Spleen (tissue), 11 donors: ENCODE measurements at regions not wholly inside any gene's neighbourhood (a gene's known extent, or its start where the extent isn't known, plus 50 kb on each side); places are given as distances from the start of the nearest gene placed in this dataset.

ENCODE experiments used
- DNase-seq: peaks from one replicate; pipeline ENCODE4 v3.0.0-alpha.2; 2020
- H3K27ac ChIP-seq, 8 donors: fragments of 200-600 bp; sonication (generic) in 7 of 8; 1 replicate in 4 of 8; 2 replicates in 4 of 8; pipeline versions ENCODE4 v1.5.0 to v1.8.0; 2016 to 2021; ENCODE audit warnings: inconsistent platforms in 4 of 8, mild to moderate bottlenecking in 4 of 8, moderate library complexity in 1 of 8
- H3K27me3 ChIP-seq, 7 donors: fragments of 200-600 bp; sonication (generic) in 6 of 7; replicated peaks in 1 of 7; 1 replicate in 4 of 7; 2 replicates in 3 of 7; pipeline versions ENCODE4 v1.5.0 to v1.8.0; 2016 to 2021; ENCODE audit warnings: inconsistent platforms in 3 of 7, mild to moderate bottlenecking in 1 of 7
- H3K36me3 ChIP-seq, 6 donors: fragments of 200-600 bp; sonication (generic) in 5 of 6; 1 replicate in 4 of 6; 2 replicates in 2 of 6; pipeline versions ENCODE4 v1.5.0 to v1.8.0; 2016 to 2021; ENCODE audit warnings: inconsistent platforms in 2 of 6
- H3K4me1 ChIP-seq, 6 donors: fragments of 200-600 bp; sonication (generic) in 5 of 6; 1 replicate in 3 of 6; 2 replicates in 3 of 6; pipeline versions ENCODE4 v1.5.0 to v1.8.0; 2016 to 2021; ENCODE audit warnings: inconsistent platforms in 3 of 6
- H3K4me3 ChIP-seq, 8 donors: fragments of 200-600 bp; sonication (generic) in 7 of 8; 1 replicate in 4 of 8; 2 replicates in 4 of 8; pipeline versions ENCODE4 v1.5.0 to v1.8.0; 2016 to 2021; ENCODE audit warnings: inconsistent platforms in 4 of 8, mild to moderate bottlenecking in 4 of 8, moderate library complexity in 2 of 8
- H3K9me3 ChIP-seq, 8 donors: fragments of 200-600 bp; sonication (generic) in 7 of 8; 1 replicate in 4 of 8; 2 replicates in 4 of 8; pipeline versions ENCODE4 v1.5.0 to v1.8.0; 2016 to 2021; ENCODE audit warnings: inconsistent platforms in 4 of 8
- CTCF ChIP-seq, 11 experiments: fragments of 200-600 bp in 7 of 11; fragments of 450-650 bp in 4 of 11; sonication (generic) in 4 of 11; IDR thresholded peaks in 8 of 11; conservative IDR thresholded peaks in 3 of 11; 1 replicate in 7 of 11; 2 replicates in 4 of 11; pipeline versions ENCODE4 v1.4.0 to v1.8.0; 2016 to 2021; ENCODE audit warnings: antibody characterized with exemption in 11 of 11, inconsistent platforms in 4 of 11, mild to moderate bottlenecking in 1 of 11
- POLR2A ChIP-seq, 3 donors: fragments of 450-650 bp; IDR thresholded peaks; one replicate each; pipeline ENCODE4 v1.5.1; 2017; ENCODE audit warnings: antibody characterized with exemption in 3 of 3, mild to moderate bottlenecking in 1 of 3
- POLR2AphosphoS5 ChIP-seq, 3 donors: sonication (generic); formaldehyde crosslinking; IDR thresholded peaks; one replicate each; pipeline ENCODE4 v1.5.1; 2017; ENCODE audit warnings: antibody characterized with exemption in 3 of 3
- WGBS, 5 donors: extraction: QIAGEN DNeasy Blood & Tissue Kit in 3 of 5; methylation state at CpG; one replicate each; pipeline versions ENCODE4 v1.1.5 to v1.1.7; 2013 to 2018; 5-methylcytosine and 5-hydroxymethylcytosine counted together
- intact Hi-C: fragments of 100-400 bp; cut with DNase I; formaldehyde crosslinking; loops from one replicate; pipeline ENCODE4 v1.15.0; 2023; ENCODE audit warnings: low total_unique reads
- donor health status: healthy with polysubstance abuse.
- donor health status: DM: no; HTN: no; CAD: no; lungs with moderate emphysema.
- donor health status: DM: no; HTN: no; CAD: no.
- donor health status: Bipolar disorder and iron deficiency.
- donor health status: healthy.
- donor health status: DM: no; HTN: no; CAD: no.
- donor health status: DM: yes; HTN: yes; CAD: no.

- Histone ChIP-seq H3K27ac (no peak overlapping the region), H3K9me3 (peaks cover 0 to 19% (median 13%) of the 10 kb centered on the region in 8 donors), H3K27me3 (no peaks in the 10 kb centered on the region), H3K4me1 (peaks cover 0 to 32% (median 17%) of the 10 kb centered on the region in 6 donors), H3K4me3 (no peak overlapping the region), H3K36me3 (no peaks in the 10 kb centered on the region)
- TF ChIP-seq CTCF (IDR thresholded peaks at IDR 0.05 in 8 of 11, conservative IDR thresholded peaks at IDR 0.05 in 3 of 11) (no peak), POLR2AphosphoS5 (IDR thresholded peaks at IDR 0.05) (no peak), POLR2A (IDR thresholded peaks at IDR 0.05) (no peak)
- DNase-seq, result no peak
- WGBS, 5 donors, result 97 to 100% (median 98%) methylated on average over 2 of the region's 2 CpGs
- intact Hi-C loops, result no loop called here
Measured at GRCh38 chr10:78247266-78247665, 213.6 kb downstream of the RPS24 start.

- Histone ChIP-seq H3K36me3 (no peaks in the 10 kb centered on the region), H3K4me1 (peaks cover 0 to 32% (median 17%) of the 10 kb centered on the region in 6 donors), H3K4me3 (no peak overlapping the region), H3K27me3 (no peaks in the 10 kb centered on the region), H3K27ac (peak overlapping the region in 1 of 8 donors; percentile 9), H3K9me3 (peaks cover 0 to 16% (median 9%) of the 10 kb centered on the region in 8 donors)
- 8 to 64% (median 50%) methylated on average over 1 of the region's 1 CpG for WGBS, 5 donors
- no peak for DNase-seq
- TF ChIP-seq CTCF (IDR thresholded peaks at IDR 0.05 in 8 of 11, conservative IDR thresholded peaks at IDR 0.05 in 3 of 11) (no peak), POLR2A (IDR thresholded peaks at IDR 0.05) (no peak)
- intact Hi-C loops, result no loop called here
Measured at GRCh38 chr10:78247821-78248220, 214.2 kb downstream of the RPS24 start.

GRCh38 chr10:78248651-78249464, 215.2 kb downstream of the RPS24 start:
- H3K27ac ChIP-seq, result peak overlapping the region in 2 of 8 donors; percentile 73 to 80
- H3K4me1 ChIP-seq, result peaks cover 0 to 32% (median 17%) of the 10 kb centered on the region in 6 donors
- H3K9me3 ChIP-seq, result peaks cover 0 to 5% (median 0%) of the 10 kb centered on the region in 8 donors
- 28 to 54% (median 41%) methylated on average over 22 of the region's 22 CpGs for WGBS, 5 donors
- DNase-seq, result no peak
- intact Hi-C loops, result no loop called here
- no peaks in the 10 kb centered on the region for H3K27me3 ChIP-seq
- TF ChIP-seq POLR2AphosphoS5 (IDR thresholded peaks at IDR 0.05), result no peak
- no peak for TF ChIP-seq CTCF (IDR thresholded peaks at IDR 0.05 in 8 of 11, conservative IDR thresholded peaks at IDR 0.05 in 3 of 11)
- TF ChIP-seq POLR2A (IDR thresholded peaks at IDR 0.05), result no peak
- peak overlapping the region in 1 of 8 donors; percentile 27 for H3K4me3 ChIP-seq
- no peaks in the 10 kb centered on the region for H3K36me3 ChIP-seq

GRCh38 chr10:78249690-78250089, 216.0 kb downstream of the RPS24 start:
- H3K27ac ChIP-seq, result peak overlapping the region in 4 of 8 donors; percentile 31 to 80 (median 72)
- H3K9me3 ChIP-seq, result no peaks in the 10 kb centered on the region
- H3K27me3 ChIP-seq, result no peaks in the 10 kb centered on the region
- intact Hi-C loops, result no loop called here
- peaks cover 0 to 32% (median 17%) of the 10 kb centered on the region in 6 donors for H3K4me1 ChIP-seq
- TF ChIP-seq CTCF (IDR thresholded peaks at IDR 0.05 in 8 of 11, conservative IDR thresholded peaks at IDR 0.05 in 3 of 11) (no peak), POLR2AphosphoS5 (IDR thresholded peaks at IDR 0.05) (no peak), POLR2A (IDR thresholded peaks at IDR 0.05) (no peak)
- no peak for DNase-seq
- peak overlapping the region in 1 of 8 donors; percentile 41 for H3K4me3 ChIP-seq
- WGBS, 5 donors, result 41 to 84% (median 61%) methylated on average over 3 of the region's 3 CpGs
- no peaks in the 10 kb centered on the region for H3K36me3 ChIP-seq
